Loucy (cell line): ENCODE measurements at regions not wholly inside any gene's neighbourhood (a gene's known extent, or its start where the extent isn't known, plus 50 kb on each side); places are given as distances from the start of the nearest gene placed in this dataset.
A peak's percentile ranks its signal among the peaks of the same experiment; 100 is the strongest.

Source experiments
- EZH2phosphoT487 ChIP-seq: fragments of 200-600 bp; IDR thresholded peaks from 2 replicates; pipeline ENCODE4 v1.6.1; 2018; ENCODE audit warnings: antibody characterized with exemption, mild to moderate bottlenecking, moderate library complexity, borderline replicate concordance
- TF ChIP-seq, protein P1 (sequence below): fragments of 200-600 bp; sonication (generic); conservative IDR thresholded peaks from 2 replicates; pipeline ENCODE4 v1.5.1; 2014; ENCODE audit warnings: mild to moderate bottlenecking, antibody characterized with exemption, low read length

DNA sequence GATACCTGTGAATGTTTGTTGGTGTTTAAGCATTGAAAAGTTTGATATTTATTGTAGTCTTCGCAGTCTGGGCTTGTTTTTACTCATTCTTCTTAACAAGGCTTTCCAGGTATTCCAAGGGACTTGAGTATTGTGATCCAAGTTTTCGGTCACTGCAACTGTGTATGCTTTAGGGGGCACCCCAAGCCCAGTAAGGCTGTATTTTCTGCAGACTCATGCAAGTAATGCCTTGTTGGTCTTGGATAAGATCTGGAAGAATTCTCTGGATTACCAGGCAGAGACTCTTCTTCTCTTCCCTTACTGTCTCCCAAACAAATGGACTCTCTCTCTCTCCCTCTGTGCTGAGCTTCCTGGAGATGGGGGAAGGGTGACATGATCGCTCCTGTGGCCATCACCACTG lies 82.1 kb downstream of the RFPL4B start:
- TF ChIP-seq, protein P1, sequence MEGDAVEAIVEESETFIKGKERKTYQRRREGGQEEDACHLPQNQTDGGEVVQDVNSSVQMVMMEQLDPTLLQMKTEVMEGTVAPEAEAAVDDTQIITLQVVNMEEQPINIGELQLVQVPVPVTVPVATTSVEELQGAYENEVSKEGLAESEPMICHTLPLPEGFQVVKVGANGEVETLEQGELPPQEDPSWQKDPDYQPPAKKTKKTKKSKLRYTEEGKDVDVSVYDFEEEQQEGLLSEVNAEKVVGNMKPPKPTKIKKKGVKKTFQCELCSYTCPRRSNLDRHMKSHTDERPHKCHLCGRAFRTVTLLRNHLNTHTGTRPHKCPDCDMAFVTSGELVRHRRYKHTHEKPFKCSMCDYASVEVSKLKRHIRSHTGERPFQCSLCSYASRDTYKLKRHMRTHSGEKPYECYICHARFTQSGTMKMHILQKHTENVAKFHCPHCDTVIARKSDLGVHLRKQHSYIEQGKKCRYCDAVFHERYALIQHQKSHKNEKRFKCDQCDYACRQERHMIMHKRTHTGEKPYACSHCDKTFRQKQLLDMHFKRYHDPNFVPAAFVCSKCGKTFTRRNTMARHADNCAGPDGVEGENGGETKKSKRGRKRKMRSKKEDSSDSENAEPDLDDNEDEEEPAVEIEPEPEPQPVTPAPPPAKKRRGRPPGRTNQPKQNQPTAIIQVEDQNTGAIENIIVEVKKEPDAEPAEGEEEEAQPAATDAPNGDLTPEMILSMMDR = peak; percentile 25; the same call in 1 of the 2 replicates
- TF ChIP-seq EZH2phosphoT487 = no peak
